Uterus (tissue), 3 donors: ENCODE measurements at regions not wholly inside any gene's neighbourhood (a gene's known extent, or its start where the extent isn't known, plus 50 kb on each side); places are given as distances from the start of the nearest gene placed in this dataset.

Experiments
- DNase-seq, 2 donors: peaks; one replicate each; pipeline ENCODE4 v3.0.0-alpha.2; 2019 to 2020
- H3K27ac ChIP-seq, 2 donors: fragments of 200-600 bp; sonication (generic); 1 replicate in 1 of 2; 2 replicates in 1 of 2; pipeline ENCODE4 v1.5.1; 2016 to 2018
- H3K27me3 ChIP-seq, 2 donors: fragments of 200-600 bp; sonication (generic); one replicate each; pipeline ENCODE4 v1.5.1; 2018 to 2019; ENCODE audit warnings: control low read depth in 1 of 2
- H3K36me3 ChIP-seq, 2 donors: fragments of 200-600 bp; sonication (generic); one replicate each; pipeline ENCODE4 v1.5.1; 2019; ENCODE audit warnings: control low read depth in 1 of 2
- H3K4me1 ChIP-seq, 2 donors: fragments of 200-600 bp; sonication (generic); one replicate each; pipeline ENCODE4 v1.5.1; 2018 to 2019; ENCODE audit warnings: control low read depth in 1 of 2
- H3K4me3 ChIP-seq, 2 donors: fragments of 200-600 bp; sonication (generic); 1 replicate in 1 of 2; 2 replicates in 1 of 2; pipeline ENCODE4 v1.5.1; 2018 to 2019; ENCODE audit warnings: mild to moderate bottlenecking in 1 of 2
- H3K9me3 ChIP-seq, 2 donors: fragments of 200-600 bp; sonication (generic); one replicate each; pipeline ENCODE4 v1.5.1; 2019; ENCODE audit warnings: control low read depth in 1 of 2
- CTCF ChIP-seq, 4 experiments: fragments of 200-600 bp in 2 of 4; fragments of 450-650 bp in 2 of 4; sonication (generic) in 2 of 4; IDR thresholded peaks; one replicate each; pipeline ENCODE4 v1.5.1; 2016 to 2019; ENCODE audit warnings: antibody characterized with exemption in 4 of 4, mild to moderate bottlenecking in 2 of 4, moderate library complexity in 1 of 4
- POLR2A ChIP-seq, 2 donors: fragments of 450-650 bp; IDR thresholded peaks; one replicate each; pipeline ENCODE4 v1.6.1; 2016; ENCODE audit warnings: antibody characterized with exemption in 2 of 2, mild to moderate bottlenecking in 1 of 2, moderate library complexity in 1 of 2
- intact Hi-C: fragments of 100-400 bp; cut with DNase I; formaldehyde crosslinking; loops from one replicate; pipeline ENCODE4 v1.15.1; 2023; ENCODE audit warnings: low total_unique reads
- donor health status: DM: yes; HTN: yes; CAD: no.

- intact Hi-C loops: no loop called here
- no peak overlapping the region for H3K4me3 ChIP-seq
- H3K4me1 ChIP-seq: peaks cover 0 to 3% of the 10 kb centered on the region in 2 donors
- H3K9me3 ChIP-seq: no peaks in the 10 kb centered on the region
- no peak for DNase-seq
- H3K36me3 ChIP-seq: no peaks in the 10 kb centered on the region
- TF ChIP-seq CTCF (IDR thresholded peaks at IDR 0.05) (no peak), POLR2A (IDR thresholded peaks at IDR 0.05) (no peak)
- no peaks in the 10 kb centered on the region for H3K27me3 ChIP-seq
- peak overlapping the region in 1 of 2 donors; percentile 11 for H3K27ac ChIP-seq
These were observed 644.3 kb downstream of the IRS1 start for GRCh38 chr2:226155093-226155875.

- peak overlapping the region in 1 of 2 donors; percentile 6 for H3K27ac ChIP-seq
- DNase-seq: no peak
- intact Hi-C loops: no loop called here
- H3K9me3 ChIP-seq: no peaks in the 10 kb centered on the region
- H3K36me3 ChIP-seq: no peaks in the 10 kb centered on the region
- no peak overlapping the region for H3K4me3 ChIP-seq
- TF ChIP-seq POLR2A (IDR thresholded peaks at IDR 0.05) (no peak), CTCF (IDR thresholded peaks at IDR 0.05) (no peak)
- no peaks in the 10 kb centered on the region for H3K27me3 ChIP-seq
- peaks cover 0 to 3% of the 10 kb centered on the region in 2 donors for H3K4me1 ChIP-seq
These were observed 645.0 kb downstream of the IRS1 start for GRCh38 chr2:226154610-226155009.

- peaks cover 0 to 3% of the 10 kb centered on the region in 2 donors for H3K4me1 ChIP-seq
- no peak overlapping the region for H3K4me3 ChIP-seq
- TF ChIP-seq POLR2A (IDR thresholded peaks at IDR 0.05) (no peak), CTCF (IDR thresholded peaks at IDR 0.05) (no peak)
- H3K27me3 ChIP-seq: no peaks in the 10 kb centered on the region
- intact Hi-C loops: no loop called here
- H3K36me3 ChIP-seq: no peaks in the 10 kb centered on the region
- no peak overlapping the region for H3K27ac ChIP-seq
- DNase-seq: no peak
- H3K9me3 ChIP-seq: no peaks in the 10 kb centered on the region
These were observed 646.1 kb downstream of the IRS1 start for GRCh38 chr2:226153553-226153952.

GRCh38 chr2:226151157-226151556 is 648.5 kb downstream of the IRS1 start:
- H3K4me3 ChIP-seq: no peak overlapping the region
- H3K9me3 ChIP-seq: no peaks in the 10 kb centered on the region
- no peaks in the 10 kb centered on the region for H3K36me3 ChIP-seq
- intact Hi-C loops: no loop called here
- H3K4me1 ChIP-seq: peaks cover 0 to 3% of the 10 kb centered on the region in 2 donors
- no peaks in the 10 kb centered on the region for H3K27me3 ChIP-seq
- peak; percentile 44 to 68 for DNase-seq
- no peak for TF ChIP-seq CTCF (IDR thresholded peaks at IDR 0.05)
- TF ChIP-seq POLR2A (IDR thresholded peaks at IDR 0.05): no peak
- H3K27ac ChIP-seq: peak overlapping the region; percentile 64 to 74

GRCh38 chr2:226143091-226143490 is 656.5 kb downstream of the IRS1 start:
- H3K9me3 ChIP-seq: no peaks in the 10 kb centered on the region
- intact Hi-C loops: no loop called here
- H3K36me3 ChIP-seq: no peaks in the 10 kb centered on the region
- H3K4me1 ChIP-seq: no peaks in the 10 kb centered on the region
- no peak for DNase-seq
- TF ChIP-seq CTCF (IDR thresholded peaks at IDR 0.05): no peak
- no peak for TF ChIP-seq POLR2A (IDR thresholded peaks at IDR 0.05)
- no peak overlapping the region for H3K4me3 ChIP-seq
- H3K27ac ChIP-seq: no peak overlapping the region
- no peaks in the 10 kb centered on the region for H3K27me3 ChIP-seq
